SIG-M5 treated with dmso at 0.1 percent for 504 hours (cell line): ENCODE measurements at regions not wholly inside any gene's neighbourhood (a gene's known extent, or its start where the extent isn't known, plus 50 kb on each side); places are given as distances from the start of the nearest gene placed in this dataset.
"Not testable (repeated sequence)": the region's sequence is repeated elsewhere in the genome, so short reads cannot be mapped to it uniquely, and the experiment has no call there.

ENCODE experiments used
- DNase-seq: peaks from one replicate; lab custom pipeline; 2025; ENCODE audit not compliant: unreplicated experiment; lab: John Stamatoyannopoulos, UW

DNA sequence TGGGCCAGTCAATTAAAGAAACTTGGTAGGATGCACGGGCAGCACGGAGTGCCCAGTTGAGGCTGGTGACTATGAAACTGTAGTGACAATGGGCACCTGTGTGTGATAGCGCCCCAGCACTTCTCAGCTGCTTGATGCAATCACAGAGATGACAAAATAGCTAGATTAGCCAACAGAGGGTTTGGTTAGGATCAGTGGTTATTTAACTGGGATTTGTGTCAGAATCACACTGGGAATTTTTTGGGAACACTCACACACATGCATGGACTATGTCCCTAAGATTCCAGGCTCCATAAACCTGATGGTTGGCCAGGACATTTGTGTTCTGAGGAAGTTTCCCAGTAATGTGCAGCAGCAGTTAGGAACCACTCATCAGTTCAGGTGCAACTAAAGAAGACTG is 51.2 kb upstream of the DAAM1 start:
- no peak for DNase-seq

GRCh38 chr14:59138576-59138975 is 49.9 kb upstream of the DAAM1 start:
- not testable (repeated sequence) for DNase-seq
